Right lobe of liver (tissue), 4 donors: ENCODE measurements at regions not wholly inside any gene's neighbourhood (a gene's known extent, or its start where the extent isn't known, plus 50 kb on each side); places are given as distances from the start of the nearest gene placed in this dataset.

ENCODE experiments used
- CTCF ChIP-seq, 4 donors: fragments of 200-600 bp in 3 of 4; fragments of 450-650 bp in 1 of 4; IDR thresholded peaks; one replicate each; pipeline versions ENCODE4 v1.5.1 to v1.8.0; 2016 to 2022; ENCODE audit warnings: antibody characterized with exemption in 4 of 4, mild to moderate bottlenecking in 2 of 4
- POLR2A ChIP-seq: fragments of 450-650 bp; IDR thresholded peaks from one replicate; pipeline ENCODE4 v1.6.1; 2017; ENCODE audit warnings: antibody characterized with exemption, mild to moderate bottlenecking
- donor health status: DM: no; HTN: no; CAD: no.
- donor health status: DM: no; HTN: no; CAD: no.
- donor health status: DM: no; HTN: yes; CAD: no.

GRCh38 chr7:101686030-101686429 lies 56.9 kb upstream of the MYL10 start:
- no peak for TF ChIP-seq CTCF (IDR thresholded peaks at IDR 0.05)
- TF ChIP-seq POLR2A, result no peak
